Kidney (tissue), 13 donors: ENCODE measurements at regions not wholly inside any gene's neighbourhood (a gene's known extent, or its start where the extent isn't known, plus 50 kb on each side); places are given as distances from the start of the nearest gene placed in this dataset.

Experiments
- DNase-seq, 5 donors: peaks; one replicate each; pipeline ENCODE4 v3.0.0-alpha.2; 2013 to 2020
- FAIRE-seq: peaks from 2 replicates; lab custom pipeline; 2012; peaks lifted over from hg19 to GRCh38; lab: Jason Lieb, UNC
- H3K27ac ChIP-seq, 2 donors: one replicate each; pipeline ENCODE4 v1.7.0; 2013; ENCODE audit warnings: low read depth in 2 of 2, low read length in 2 of 2, inconsistent platforms in 1 of 2
- H3K27me3 ChIP-seq: one replicate; pipeline ENCODE4 v1.7.1; 2013; ENCODE audit warnings: low read length, inconsistent platforms; ENCODE audit not compliant: control insufficient read depth, insufficient read depth
- H3K36me3 ChIP-seq, 3 donors: one replicate each; pipeline versions ENCODE4 v1.7.0 to v1.7.1; 2013; ENCODE audit warnings: low read length in 3 of 3, control low read depth in 1 of 3, inconsistent platforms in 1 of 3; ENCODE audit not compliant: insufficient read depth in 3 of 3, control insufficient read depth in 2 of 3
- H3K4me1 ChIP-seq, 3 donors: one replicate each; pipeline versions ENCODE4 v1.7.0 to v1.7.1; 2013; ENCODE audit warnings: low read length in 3 of 3, inconsistent platforms in 1 of 3, low read depth in 1 of 3; ENCODE audit not compliant: control insufficient read depth in 2 of 3, insufficient read depth in 2 of 3
- H3K4me3 ChIP-seq, 3 donors: one replicate each; pipeline versions ENCODE4 v1.7.0 to v1.8.1; 2013; ENCODE audit warnings: low read length in 3 of 3, control low read depth in 1 of 3, inconsistent platforms in 1 of 3
- H3K9ac ChIP-seq, 3 donors: one replicate each; pipeline versions ENCODE4 v1.7.0 to v1.7.1; 2013; ENCODE audit warnings: low read length in 3 of 3, control low read depth in 1 of 3, inconsistent platforms in 1 of 3
- H3K9me3 ChIP-seq, 3 donors: one replicate each; pipeline versions ENCODE4 v1.7.0 to v1.7.1; 2013; ENCODE audit warnings: low read length in 3 of 3, control low read depth in 1 of 3, inconsistent platforms in 1 of 3; ENCODE audit not compliant: control insufficient read depth in 2 of 3, insufficient read depth in 1 of 3
- CTCF ChIP-seq: IDR thresholded peaks from 3 replicates; pipeline ENCODE4 v1.5.1; 2012; ENCODE audit warnings: mild to moderate bottlenecking, moderate library complexity, borderline replicate concordance; ENCODE audit not compliant: insufficient read depth; ENCODE audit errors: extremely low read depth
- intact Hi-C: fragments of 100-400 bp; cut with DNase I; formaldehyde crosslinking; loops from one replicate; pipeline ENCODE4 v1.11.1; 2022
- donor health status: control.
- donor health status: control.
- donor health status: control.
- donor health status: control.
- donor health status: control.
- donor health status: DM: yes; HTN: yes; CAD: no.
- donor health status: Normal renal cell carcinoma (clear cell type).

- Histone ChIP-seq H3K9ac (no peak overlapping the region), H3K4me3 (no peak overlapping the region), H3K4me1 (no peaks in the 10 kb centered on the region), H3K9me3 (no peaks in the 10 kb centered on the region), H3K27ac (no peak overlapping the region), H3K36me3 (no peaks in the 10 kb centered on the region), H3K27me3 (no peaks in the 10 kb centered on the region)
- no peak for DNase-seq
- FAIRE-seq = peak; percentile 91
- intact Hi-C loops = no loop called here
- no peak for TF ChIP-seq CTCF
Observed at GRCh38 chr13:31469377-31469776, 269.6 kb downstream of the B3GLCT start.

DNA sequence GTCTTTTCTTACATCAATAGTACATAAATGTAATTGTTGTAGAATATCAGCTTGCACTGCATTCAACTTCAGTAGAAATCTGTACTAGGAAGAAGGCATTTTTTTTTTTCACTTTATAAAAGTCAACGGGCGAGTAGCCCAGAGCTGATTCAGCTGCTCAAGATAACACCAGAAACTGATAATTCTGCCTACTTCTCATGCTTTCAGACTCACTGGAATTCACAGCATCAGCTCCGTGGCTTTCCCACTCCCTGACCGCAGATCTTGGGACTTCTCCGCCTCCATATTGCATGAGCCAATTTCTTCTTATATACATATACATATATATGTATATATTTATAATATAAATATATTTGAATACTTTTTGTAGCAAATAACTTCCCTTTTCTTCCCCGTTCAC is 263.1 kb upstream of the RXFP2 start:
- FAIRE-seq = no peak
- H3K27ac ChIP-seq = no peak overlapping the region
- no peaks in the 10 kb centered on the region for H3K4me1 ChIP-seq
- TF ChIP-seq CTCF = no peak
- H3K36me3 ChIP-seq = no peaks in the 10 kb centered on the region
- DNase-seq = peak in 1 of 5 donors; percentile 30
- intact Hi-C loops = no loop called here
- no peaks in the 10 kb centered on the region for H3K9me3 ChIP-seq
- H3K9ac ChIP-seq = no peak overlapping the region
- H3K27me3 ChIP-seq = no peaks in the 10 kb centered on the region
- H3K4me3 ChIP-seq = no peak overlapping the region

DNA sequence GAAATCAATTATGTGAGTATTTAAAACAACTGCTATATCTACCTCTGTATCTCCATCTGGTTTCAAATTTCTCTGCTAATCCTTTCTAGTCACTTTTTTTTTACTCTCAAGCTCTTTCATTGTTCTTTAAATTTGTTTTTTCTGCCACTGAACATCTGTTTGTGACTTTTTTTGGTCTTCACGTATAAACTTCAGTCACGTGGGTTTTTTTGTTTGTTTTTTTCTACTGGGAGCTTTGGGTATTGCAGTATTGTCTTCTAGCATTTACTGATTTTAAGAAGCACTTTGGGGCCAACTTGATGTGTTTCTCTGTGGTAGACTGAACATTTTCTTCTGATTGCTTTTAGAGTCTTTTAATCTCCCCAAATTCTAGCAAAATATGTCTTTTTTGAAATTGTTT is 262.6 kb upstream of the RXFP2 start:
- no peak for TF ChIP-seq CTCF
- FAIRE-seq (no peak), DNase-seq (no peak)
- Histone ChIP-seq H3K4me1 (no peaks in the 10 kb centered on the region), H3K9ac (no peak overlapping the region), H3K27me3 (no peaks in the 10 kb centered on the region), H3K36me3 (no peaks in the 10 kb centered on the region), H3K9me3 (no peaks in the 10 kb centered on the region), H3K27ac (no peak overlapping the region), H3K4me3 (no peak overlapping the region)
- intact Hi-C loops = no loop called here

- H3K27ac ChIP-seq = no peak overlapping the region
Observed at GRCh38 chr13:31477961-31478360, 261.4 kb upstream of the RXFP2 start.

More at GRCh38 chr13:31477961-31478360, 261.4 kb upstream of the RXFP2 start:
- Histone ChIP-seq H3K4me1 (no peaks in the 10 kb centered on the region), H3K4me3 (no peak overlapping the region), H3K36me3 (no peaks in the 10 kb centered on the region), H3K9ac (no peak overlapping the region), H3K9me3 (no peaks in the 10 kb centered on the region), H3K27me3 (no peaks in the 10 kb centered on the region)
- FAIRE-seq (no peak), DNase-seq (no peak)
- TF ChIP-seq CTCF = no peak
- intact Hi-C loops = no loop called here
